ENCODE measurements at regions not wholly inside any gene's neighbourhood (a gene's known extent, or its start where the extent isn't known, plus 50 kb on each side); places are given as distances from the start of the nearest gene placed in this dataset.
"Not testable (repeated sequence)": the region's sequence is repeated elsewhere in the genome, so short reads cannot be mapped to it uniquely, and the experiment has no call there.

DNA sequence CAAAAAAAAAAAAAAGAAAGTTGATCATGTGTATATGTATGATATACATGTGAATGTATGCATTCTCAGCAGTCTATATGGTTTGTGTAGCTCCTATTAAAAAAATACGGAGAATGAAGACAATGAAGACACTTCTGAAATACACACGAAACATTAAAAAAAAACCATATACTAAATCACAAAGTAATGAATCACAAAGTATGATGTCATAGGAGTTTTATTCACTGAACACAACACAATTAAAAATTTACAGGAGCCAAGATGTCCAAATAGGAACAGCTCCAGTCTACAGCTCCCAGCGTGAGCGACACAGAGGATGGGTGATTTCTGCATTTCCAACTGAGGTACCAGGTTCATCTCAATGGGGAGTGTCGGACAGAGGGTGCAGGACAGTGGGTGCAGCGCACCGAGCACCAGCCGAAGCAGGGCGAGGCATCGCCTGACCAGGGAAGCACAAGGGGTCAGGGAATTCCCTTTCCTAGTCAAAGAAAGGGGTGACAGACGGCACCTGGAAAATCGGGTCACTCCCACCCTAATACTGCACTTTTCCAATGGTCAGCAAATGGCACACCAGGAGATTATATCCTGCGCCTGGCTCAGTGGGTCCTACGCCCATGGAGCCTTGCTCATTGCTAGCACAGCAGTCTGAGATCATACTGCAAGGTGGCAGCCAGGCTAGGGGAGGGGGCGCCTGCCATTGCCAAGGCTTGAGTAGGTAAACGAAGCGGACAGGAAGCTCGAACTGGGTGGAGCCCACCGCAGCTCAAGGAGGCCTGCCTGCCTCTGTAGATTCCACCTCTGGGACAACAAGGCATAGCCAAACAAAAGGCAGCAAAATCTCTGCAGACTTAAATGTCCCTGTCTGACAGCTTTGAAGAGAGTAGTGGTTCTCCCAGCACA is 53.9 kb upstream of the TUSC1 start:
- not testable (repeated sequence) for DNase-seq (ENCODE audit: low read depth)
